Right atrium auricular region (tissue), 2 donors: ENCODE measurements at regions not wholly inside any gene's neighbourhood (a gene's known extent, or its start where the extent isn't known, plus 50 kb on each side); places are given as distances from the start of the nearest gene placed in this dataset.

Source experiments
- DNase-seq: peaks from one replicate; pipeline ENCODE4 v3.0.0-alpha.2; 2019; ENCODE audit warnings: low spot score
- H3K27ac ChIP-seq, 2 donors: fragments of 200-600 bp; sonication (generic); 1 replicate in 1 of 2; 2 replicates in 1 of 2; pipeline ENCODE4 v1.5.1; 2016 to 2019
- H3K27me3 ChIP-seq, 2 donors: fragments of 200-600 bp; sonication (generic); one replicate each; pipeline versions ENCODE4 v1.5.1 to v1.6.0; 2017 to 2019
- H3K36me3 ChIP-seq: fragments of 200-600 bp; sonication (generic); one replicate; pipeline ENCODE4 v1.5.1; 2016
- H3K4me1 ChIP-seq, 2 donors: fragments of 200-600 bp; sonication (generic); one replicate each; pipeline versions ENCODE4 v1.5.1 to v1.6.0; 2017 to 2019
- H3K4me3 ChIP-seq, 2 donors: fragments of 200-600 bp; sonication (generic); 1 replicate in 1 of 2; 2 replicates in 1 of 2; pipeline ENCODE4 v1.5.1; 2017 to 2019; ENCODE audit warnings: mild to moderate bottlenecking in 1 of 2, moderate library complexity in 1 of 2
- H3K9me3 ChIP-seq, 2 donors: fragments of 200-600 bp; sonication (generic); one replicate each; pipeline ENCODE4 v1.5.1; 2019
- TF ChIP-seq, protein P1 (sequence below), 2 donors: fragments of 200-600 bp; sonication (generic); IDR thresholded peaks; one replicate each; pipeline ENCODE4 v1.5.1; 2019; ENCODE audit warnings: antibody characterized with exemption in 2 of 2

DNA sequence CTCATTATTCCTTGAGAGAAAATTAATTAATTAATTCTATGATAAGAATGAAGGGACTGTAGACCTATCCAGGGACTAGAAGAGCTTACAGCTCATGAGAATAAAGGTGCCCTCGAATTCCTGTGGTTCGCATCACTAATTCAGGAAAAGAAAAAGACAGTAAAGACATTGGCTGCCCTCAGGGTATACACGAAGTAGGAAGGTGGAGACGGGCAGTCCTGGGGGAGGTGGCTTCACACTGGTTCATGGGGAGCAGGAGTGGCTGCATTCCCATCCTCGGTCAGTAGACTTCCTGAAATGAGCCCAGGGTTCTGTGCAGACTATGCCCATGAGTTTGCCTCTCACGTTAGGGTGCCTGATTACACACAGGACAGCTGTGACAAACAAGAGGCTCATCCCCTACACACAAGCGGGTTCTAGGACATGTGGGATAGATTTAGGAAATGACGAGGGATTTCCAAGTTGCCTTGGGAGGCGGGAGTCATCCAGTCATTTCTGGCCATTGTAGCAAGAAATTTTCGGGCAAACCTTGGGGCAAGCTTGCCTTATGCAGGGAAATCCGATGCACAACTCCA is 282.2 kb downstream of the CYP26B1 start:
- Histone ChIP-seq H3K4me3 (no peak overlapping the region), H3K9me3 (no peaks in the 10 kb centered on the region), H3K27me3 (no peaks in the 10 kb centered on the region), H3K36me3 (no peaks in the 10 kb centered on the region), H3K4me1 (no peaks in the 10 kb centered on the region), H3K27ac (no peak overlapping the region)
- TF ChIP-seq, protein P1, sequence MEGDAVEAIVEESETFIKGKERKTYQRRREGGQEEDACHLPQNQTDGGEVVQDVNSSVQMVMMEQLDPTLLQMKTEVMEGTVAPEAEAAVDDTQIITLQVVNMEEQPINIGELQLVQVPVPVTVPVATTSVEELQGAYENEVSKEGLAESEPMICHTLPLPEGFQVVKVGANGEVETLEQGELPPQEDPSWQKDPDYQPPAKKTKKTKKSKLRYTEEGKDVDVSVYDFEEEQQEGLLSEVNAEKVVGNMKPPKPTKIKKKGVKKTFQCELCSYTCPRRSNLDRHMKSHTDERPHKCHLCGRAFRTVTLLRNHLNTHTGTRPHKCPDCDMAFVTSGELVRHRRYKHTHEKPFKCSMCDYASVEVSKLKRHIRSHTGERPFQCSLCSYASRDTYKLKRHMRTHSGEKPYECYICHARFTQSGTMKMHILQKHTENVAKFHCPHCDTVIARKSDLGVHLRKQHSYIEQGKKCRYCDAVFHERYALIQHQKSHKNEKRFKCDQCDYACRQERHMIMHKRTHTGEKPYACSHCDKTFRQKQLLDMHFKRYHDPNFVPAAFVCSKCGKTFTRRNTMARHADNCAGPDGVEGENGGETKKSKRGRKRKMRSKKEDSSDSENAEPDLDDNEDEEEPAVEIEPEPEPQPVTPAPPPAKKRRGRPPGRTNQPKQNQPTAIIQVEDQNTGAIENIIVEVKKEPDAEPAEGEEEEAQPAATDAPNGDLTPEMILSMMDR (IDR thresholded peaks at IDR 0.05), result no peak
- no peak for DNase-seq

DNA sequence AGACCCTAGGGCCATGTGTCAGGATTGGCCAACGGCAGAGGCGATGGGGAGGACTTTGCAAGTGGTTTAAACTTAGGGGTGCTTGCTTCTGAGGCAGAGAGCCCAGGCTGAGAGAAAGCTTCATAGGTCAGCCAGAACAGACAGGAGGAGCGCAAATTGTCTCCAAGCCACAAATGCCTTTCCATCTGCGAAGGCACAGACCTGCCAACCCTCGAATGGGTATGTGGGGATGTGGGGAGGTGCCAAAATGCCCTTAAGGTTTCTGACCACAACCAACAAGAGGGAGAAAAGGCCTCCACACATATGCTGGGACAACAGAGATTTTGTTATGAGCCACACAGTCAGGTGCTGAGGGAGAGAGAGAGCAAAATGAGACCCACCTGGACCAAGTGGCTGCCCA is 283.6 kb downstream of the CYP26B1 start:
- no peak for DNase-seq
- Histone ChIP-seq H3K36me3 (no peaks in the 10 kb centered on the region), H3K4me1 (no peaks in the 10 kb centered on the region), H3K27me3 (no peaks in the 10 kb centered on the region), H3K4me3 (no peak overlapping the region), H3K27ac (no peak overlapping the region), H3K9me3 (no peaks in the 10 kb centered on the region)
- TF ChIP-seq, protein P1 (IDR thresholded peaks at IDR 0.05), result no peak

DNA sequence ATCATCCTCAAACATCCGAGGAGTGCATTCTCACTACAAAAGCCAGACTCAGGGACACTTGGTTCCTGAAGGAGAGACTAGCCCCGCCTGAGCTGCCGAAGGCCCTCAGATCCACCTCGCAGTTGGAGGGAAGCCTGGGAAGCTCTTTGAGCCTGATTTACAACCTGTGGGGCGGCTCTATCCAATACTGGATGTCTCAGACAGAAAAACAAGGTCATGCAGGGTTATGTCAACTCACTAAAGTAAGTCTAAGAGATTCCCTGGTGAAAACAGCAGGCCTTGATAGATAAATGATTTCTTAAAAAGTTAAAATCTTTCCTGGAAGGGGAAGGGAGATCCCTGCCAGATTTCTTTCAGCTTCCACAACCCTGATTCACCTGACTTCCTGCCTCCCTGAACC is 284.3 kb downstream of the CYP26B1 start:
- no peak overlapping the region for H3K27ac ChIP-seq
- TF ChIP-seq, protein P1 (IDR thresholded peaks at IDR 0.05), result no peak

DNA sequence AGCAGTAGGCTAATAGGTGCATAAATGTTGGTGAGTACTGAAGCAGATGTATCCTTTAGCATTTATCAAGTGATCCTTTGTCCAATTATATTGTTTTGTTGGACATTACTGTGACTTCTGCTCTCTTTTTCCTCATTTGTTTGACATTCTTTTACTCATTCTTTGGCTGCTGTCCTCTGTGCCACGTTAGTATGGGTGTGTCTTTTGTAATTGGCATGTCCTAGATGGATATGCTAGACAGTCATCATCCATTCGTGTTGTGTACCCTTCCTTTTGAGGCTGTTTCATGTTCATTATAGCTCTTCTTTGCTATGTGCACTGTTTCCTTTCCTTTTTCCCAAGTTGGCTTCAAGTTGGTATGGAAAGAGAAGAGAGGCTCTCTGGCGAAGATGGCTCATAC is 284.7 kb downstream of the CYP26B1 start:
- H3K27ac ChIP-seq, result no peak overlapping the region
- TF ChIP-seq, protein P1 (IDR thresholded peaks at IDR 0.05), result no peak
- no peaks in the 10 kb centered on the region for H3K4me1 ChIP-seq
- no peak overlapping the region for H3K4me3 ChIP-seq
- H3K27me3 ChIP-seq, result no peaks in the 10 kb centered on the region
- DNase-seq, result no peak
- no peaks in the 10 kb centered on the region for H3K9me3 ChIP-seq
- no peaks in the 10 kb centered on the region for H3K36me3 ChIP-seq

More for the DNA sequence above, 284.3 kb downstream of the CYP26B1 start:
- H3K36me3 ChIP-seq, result no peaks in the 10 kb centered on the region
- no peaks in the 10 kb centered on the region for H3K9me3 ChIP-seq
- no peak for DNase-seq
- H3K4me1 ChIP-seq, result no peaks in the 10 kb centered on the region
- H3K4me3 ChIP-seq, result no peak overlapping the region
- H3K27me3 ChIP-seq, result no peaks in the 10 kb centered on the region

DNA sequence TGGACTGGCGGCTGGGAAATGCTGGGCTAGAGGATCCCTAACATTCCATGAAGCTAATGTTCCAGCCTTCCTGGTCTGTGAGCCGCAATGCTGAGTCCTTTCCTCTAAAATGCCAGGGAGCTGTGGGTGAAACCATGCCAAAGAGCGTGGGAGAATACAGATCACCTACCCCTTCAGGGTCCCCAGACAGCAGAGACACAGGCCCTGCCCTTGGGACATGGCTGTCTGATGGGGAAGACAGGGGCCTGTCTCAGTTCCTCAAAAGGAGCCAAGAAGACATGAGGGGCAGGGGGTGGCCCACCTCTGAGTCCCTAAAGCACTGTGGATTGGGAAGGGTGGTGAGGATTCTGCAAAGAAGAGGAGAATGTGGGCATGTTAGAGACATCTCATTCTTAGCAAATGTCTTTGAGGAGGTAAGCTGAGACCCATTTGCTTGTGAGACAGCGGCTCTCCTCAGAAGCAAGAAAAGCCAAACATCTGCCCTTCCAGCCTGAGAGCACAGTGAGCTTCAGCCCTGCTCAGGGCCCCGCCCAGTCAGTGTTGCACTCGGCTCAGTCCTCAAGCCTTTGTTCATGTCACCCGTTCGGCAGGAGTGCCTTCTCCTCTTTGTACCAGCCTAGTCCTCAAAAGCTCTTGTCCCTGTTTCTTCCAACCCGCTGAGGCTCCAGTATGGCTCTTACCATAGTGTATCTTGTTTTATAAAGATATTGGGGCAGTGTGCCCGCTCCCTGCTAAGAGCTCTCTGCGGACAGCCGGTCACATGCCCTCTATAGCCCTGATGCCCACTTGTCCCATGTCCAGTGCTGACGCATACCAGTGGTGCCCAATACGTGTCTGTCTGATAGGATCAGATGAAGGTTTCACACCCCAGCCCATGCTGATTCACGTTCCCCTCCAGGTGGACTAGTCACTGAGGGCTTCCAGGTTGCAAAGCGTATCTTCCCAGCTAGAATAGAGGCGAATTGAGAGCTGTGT is 286.2 kb downstream of the CYP26B1 start:
- H3K36me3 ChIP-seq, result no peaks in the 10 kb centered on the region
- TF ChIP-seq, protein P1 (IDR thresholded peaks at IDR 0.05), result no peak
- H3K4me1 ChIP-seq, result no peaks in the 10 kb centered on the region
- H3K27me3 ChIP-seq, result no peaks in the 10 kb centered on the region
- DNase-seq, result no peak
- no peak overlapping the region for H3K4me3 ChIP-seq
- no peaks in the 10 kb centered on the region for H3K9me3 ChIP-seq
- no peak overlapping the region for H3K27ac ChIP-seq
